ENCODE measurements at regions not wholly inside any gene's neighbourhood (a gene's known extent, or its start where the extent isn't known, plus 50 kb on each side); places are given as distances from the start of the nearest gene placed in this dataset.
A peak's percentile ranks its signal among the peaks of the same experiment; 100 is the strongest.

DNA sequence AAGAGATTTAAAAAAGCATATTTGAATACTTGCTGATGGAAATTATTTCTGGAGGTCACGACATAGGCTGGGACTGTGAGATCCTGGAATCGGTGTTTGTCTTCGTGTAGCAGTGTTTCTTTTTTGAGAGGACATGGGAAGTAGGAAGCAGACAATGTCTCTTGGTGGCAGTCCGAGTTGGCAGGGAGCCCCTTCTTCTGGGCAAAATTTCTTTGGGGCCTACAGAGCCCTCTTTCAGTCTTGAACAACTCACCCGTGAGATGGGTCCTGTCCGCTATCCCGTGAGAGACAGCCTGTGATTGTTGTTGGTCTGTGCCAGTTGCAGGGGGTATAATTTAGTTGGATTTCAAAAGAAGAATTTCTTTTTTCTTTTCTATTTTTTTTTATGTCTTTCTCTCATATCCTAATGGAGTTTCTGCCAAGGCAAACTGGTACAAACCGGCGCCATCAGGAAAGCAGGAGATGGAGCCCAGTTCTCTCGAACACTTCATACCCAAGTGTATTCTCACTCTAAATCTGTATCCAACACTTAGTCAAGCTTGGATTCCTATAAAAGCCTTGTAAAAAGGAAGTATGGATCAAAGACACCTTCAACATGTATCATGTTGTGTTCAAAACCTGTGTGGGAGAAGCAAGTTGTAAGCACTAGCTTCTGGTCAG, 785.1 kb downstream of the MAFB start:
- no peak for DNase-seq
- H3K27ac ChIP-seq = no peak overlapping the region
- in situ Hi-C loops (cut with HindIII; ENCODE audit: low pct_ligation_motif_present, low sequenced_read_pairs) = no loop called here
- TF ChIP-seq, protein P1, sequence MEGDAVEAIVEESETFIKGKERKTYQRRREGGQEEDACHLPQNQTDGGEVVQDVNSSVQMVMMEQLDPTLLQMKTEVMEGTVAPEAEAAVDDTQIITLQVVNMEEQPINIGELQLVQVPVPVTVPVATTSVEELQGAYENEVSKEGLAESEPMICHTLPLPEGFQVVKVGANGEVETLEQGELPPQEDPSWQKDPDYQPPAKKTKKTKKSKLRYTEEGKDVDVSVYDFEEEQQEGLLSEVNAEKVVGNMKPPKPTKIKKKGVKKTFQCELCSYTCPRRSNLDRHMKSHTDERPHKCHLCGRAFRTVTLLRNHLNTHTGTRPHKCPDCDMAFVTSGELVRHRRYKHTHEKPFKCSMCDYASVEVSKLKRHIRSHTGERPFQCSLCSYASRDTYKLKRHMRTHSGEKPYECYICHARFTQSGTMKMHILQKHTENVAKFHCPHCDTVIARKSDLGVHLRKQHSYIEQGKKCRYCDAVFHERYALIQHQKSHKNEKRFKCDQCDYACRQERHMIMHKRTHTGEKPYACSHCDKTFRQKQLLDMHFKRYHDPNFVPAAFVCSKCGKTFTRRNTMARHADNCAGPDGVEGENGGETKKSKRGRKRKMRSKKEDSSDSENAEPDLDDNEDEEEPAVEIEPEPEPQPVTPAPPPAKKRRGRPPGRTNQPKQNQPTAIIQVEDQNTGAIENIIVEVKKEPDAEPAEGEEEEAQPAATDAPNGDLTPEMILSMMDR (IDR thresholded peaks at IDR 0.05; ENCODE audit: low read depth, low read length, missing control alignments) = no peak
- no peaks in the 10 kb centered on the region for H3K27me3 ChIP-seq (replicated peaks)
- no peaks in the 10 kb centered on the region for H3K36me3 ChIP-seq (replicated peaks)
- no peak overlapping the region for H3K4me3 ChIP-seq (ENCODE audit: low read depth, low read length)

DNA sequence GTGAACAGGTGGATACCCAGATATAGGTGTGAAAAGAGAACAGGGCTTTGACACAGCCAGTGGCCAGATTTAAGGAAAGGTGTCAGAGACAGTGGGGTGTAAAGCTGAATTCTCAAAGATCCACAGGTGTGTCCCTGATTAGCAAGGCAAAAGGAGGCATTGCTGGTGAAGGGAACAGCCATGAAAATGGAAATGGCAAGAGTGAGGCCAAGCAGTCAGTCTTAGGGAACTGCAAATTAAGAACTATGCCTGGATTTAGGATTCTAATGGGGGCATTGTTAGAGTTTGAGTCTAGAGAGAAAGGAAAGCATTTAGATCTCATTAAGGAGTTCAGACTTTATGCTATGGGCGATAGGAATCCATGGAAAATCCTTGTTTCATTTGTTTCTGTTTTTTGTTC, 789.2 kb downstream of the MAFB start:
- Histone ChIP-seq H3K27me3 (replicated peaks) (no peaks in the 10 kb centered on the region), H3K36me3 (replicated peaks) (no peaks in the 10 kb centered on the region), H3K4me3 (ENCODE audit: low read depth, low read length) (no peak overlapping the region), H3K27ac (no peak overlapping the region)
- DNase-seq = no peak
- TF ChIP-seq, protein P1 (IDR thresholded peaks at IDR 0.05; ENCODE audit: low read depth, low read length, missing control alignments) = no peak
- in situ Hi-C loops (cut with HindIII; ENCODE audit: low pct_ligation_motif_present, low sequenced_read_pairs) = no loop called here

DNA sequence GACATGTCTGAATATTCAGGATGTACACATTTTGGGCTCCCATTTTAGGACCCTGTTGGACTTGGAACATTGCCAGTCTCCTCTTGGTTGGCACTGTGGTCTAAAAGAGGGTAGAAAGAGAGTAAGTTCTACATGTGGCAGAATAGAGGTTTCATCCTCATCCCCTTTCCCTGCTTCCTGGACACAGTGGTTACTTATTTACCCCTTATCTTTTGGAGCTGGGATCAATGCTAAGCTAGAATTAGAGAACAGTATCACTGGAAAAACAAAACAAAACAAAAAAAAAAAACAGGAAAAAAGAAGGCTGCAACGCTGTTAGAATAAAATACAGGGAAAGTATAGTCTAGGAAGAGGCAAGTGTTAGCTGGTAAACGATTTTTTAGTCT, 790.6 kb downstream of the MAFB start:
- H3K27ac ChIP-seq = no peak overlapping the region

DNA sequence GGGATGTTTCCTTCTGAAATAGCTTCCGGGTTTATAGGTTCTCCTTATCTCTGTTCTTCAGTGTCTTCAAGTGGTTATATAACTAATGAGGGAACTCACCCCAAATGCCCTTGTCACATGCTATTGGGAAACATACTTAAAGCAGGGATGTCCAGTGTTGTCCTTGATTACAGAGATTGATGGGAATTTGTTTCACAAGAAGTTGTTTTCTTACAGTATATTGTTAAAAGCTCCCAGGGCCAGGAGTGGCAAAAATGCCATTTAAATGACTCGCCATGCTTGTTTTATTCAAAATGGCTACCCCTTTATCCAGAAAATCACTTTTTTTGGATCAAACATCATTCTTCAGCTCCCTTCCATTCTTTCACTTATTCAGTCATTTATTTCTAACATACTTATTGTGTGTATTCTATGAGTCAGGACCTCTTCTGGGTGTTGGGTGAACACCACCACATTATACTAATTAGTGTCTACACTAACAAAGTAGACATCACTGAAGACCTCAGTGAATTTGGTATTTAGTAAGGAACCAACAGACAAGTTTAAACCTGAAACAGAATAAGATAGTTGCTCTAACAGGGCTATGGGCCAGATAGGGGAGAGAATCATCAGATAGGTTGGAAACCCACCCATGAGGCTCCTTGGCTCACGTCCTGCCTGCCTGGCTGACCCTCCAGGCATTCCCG, 791.1 kb downstream of the MAFB start:
- peak overlapping the region; percentile 44 for H3K27ac ChIP-seq
- no peak overlapping the region for H3K4me3 ChIP-seq (ENCODE audit: low read depth, low read length)
- in situ Hi-C loops (cut with HindIII; ENCODE audit: low pct_ligation_motif_present, low sequenced_read_pairs) = no loop called here

More for the DNA sequence above, 790.6 kb downstream of the MAFB start:
- Histone ChIP-seq H3K36me3 (replicated peaks) (no peaks in the 10 kb centered on the region), H3K4me3 (ENCODE audit: low read depth, low read length) (no peak overlapping the region), H3K27me3 (replicated peaks) (no peaks in the 10 kb centered on the region)
- DNase-seq = no peak
- TF ChIP-seq, protein P1 (IDR thresholded peaks at IDR 0.05; ENCODE audit: low read depth, low read length, missing control alignments) = no peak
- in situ Hi-C loops (cut with HindIII; ENCODE audit: low pct_ligation_motif_present, low sequenced_read_pairs) = no loop called here

DNA sequence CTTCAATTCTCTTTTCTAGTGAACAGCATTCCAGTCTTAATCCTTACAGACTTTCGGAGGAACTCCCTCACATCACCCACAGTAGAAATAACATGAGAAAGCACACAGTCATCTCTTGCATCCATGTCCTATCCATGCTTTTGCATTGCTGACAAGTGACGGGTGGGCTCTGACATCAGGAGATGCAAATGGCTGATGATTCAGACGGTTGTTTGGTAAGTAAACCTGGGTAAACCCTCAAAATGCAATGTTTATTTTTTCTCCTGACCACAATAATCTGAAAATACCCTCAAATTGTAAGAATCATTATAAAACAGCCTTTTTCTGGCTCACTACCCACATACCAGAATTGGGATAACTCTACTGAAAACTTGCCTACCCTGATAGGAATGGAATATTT, 792.0 kb downstream of the MAFB start:
- DNase-seq = peak; percentile 96
- Histone ChIP-seq H3K36me3 (replicated peaks) (no peaks in the 10 kb centered on the region), H3K27me3 (replicated peaks) (no peaks in the 10 kb centered on the region), H3K27ac (peak overlapping the region; percentile 49), H3K4me3 (ENCODE audit: low read depth, low read length) (no peak overlapping the region)
- TF ChIP-seq, protein P1 (IDR thresholded peaks at IDR 0.05; ENCODE audit: low read depth, low read length, missing control alignments) = no peak
- in situ Hi-C loops (cut with HindIII; ENCODE audit: low pct_ligation_motif_present, low sequenced_read_pairs) = no loop called here

More for the DNA sequence above, 791.1 kb downstream of the MAFB start:
- DNase-seq = no peak
- Histone ChIP-seq H3K36me3 (replicated peaks) (no peaks in the 10 kb centered on the region), H3K27me3 (replicated peaks) (no peaks in the 10 kb centered on the region)
- TF ChIP-seq, protein P1 (IDR thresholded peaks at IDR 0.05; ENCODE audit: low read depth, low read length, missing control alignments) = no peak
